NCI-H748 (cell line): ENCODE measurements at regions not wholly inside any gene's neighbourhood (a gene's known extent, or its start where the extent isn't known, plus 50 kb on each side); places are given as distances from the start of the nearest gene placed in this dataset.
"Not testable (repeated sequence)": the region's sequence is repeated elsewhere in the genome, so short reads cannot be mapped to it uniquely, and the experiment has no call there.

ENCODE experiments used
- DNase-seq: peaks from one replicate; lab custom pipeline; 2025; ENCODE audit not compliant: unreplicated experiment; lab: John Stamatoyannopoulos, UW

GRCh38 chr12:25341877-25342276, 91.1 kb upstream of the KRAS start:
- DNase-seq = not testable (repeated sequence)

GRCh38 chr12:25337916-25338315, 87.2 kb upstream of the KRAS start:
- DNase-seq = no peak

- no peak for DNase-seq
Measured at GRCh38 chr12:25332143-25332542, 81.4 kb upstream of the KRAS start.

- peak; percentile 10 for DNase-seq
Measured at GRCh38 chr12:25328072-25328712, 77.5 kb upstream of the KRAS start.

- no peak for DNase-seq
Measured at GRCh38 chr12:25327321-25327720, 76.6 kb upstream of the KRAS start.

GRCh38 chr12:25326326-25326725, 75.6 kb upstream of the KRAS start:
- no peak for DNase-seq

- no peak for DNase-seq
Measured at GRCh38 chr12:25324861-25325260, 74.1 kb upstream of the KRAS start.

- no peak for DNase-seq
Measured at GRCh38 chr12:25323581-25323982, 72.9 kb upstream of the KRAS start.

- no peak for DNase-seq
Measured at GRCh38 chr12:25322918-25323531, 72.3 kb upstream of the KRAS start.

GRCh38 chr12:25322351-25322750, 71.6 kb upstream of the KRAS start:
- no peak for DNase-seq

- no peak for DNase-seq
Measured at GRCh38 chr12:25321772-25322171, 71.0 kb upstream of the KRAS start.

- no peak for DNase-seq
Measured at GRCh38 chr12:25320123-25321006, 69.6 kb upstream of the KRAS start.

- no peak for DNase-seq
Measured at GRCh38 chr12:25319233-25319984, 68.7 kb upstream of the KRAS start.

GRCh38 chr12:25317553-25317952, 66.8 kb upstream of the KRAS start:
- DNase-seq = no peak

- no peak for DNase-seq
Measured at GRCh38 chr12:25315388-25315787, 64.7 kb upstream of the KRAS start.

- not testable (repeated sequence) for DNase-seq
Measured at GRCh38 chr12:25313266-25313990, 62.7 kb upstream of the KRAS start.

GRCh38 chr12:25311506-25311905, 60.8 kb upstream of the KRAS start:
- DNase-seq = no peak

GRCh38 chr12:25310071-25310470, 59.3 kb upstream of the KRAS start:
- not testable (repeated sequence) for DNase-seq

- no peak for DNase-seq
Measured at GRCh38 chr12:25308756-25309155, 58.0 kb upstream of the KRAS start.

- no peak for DNase-seq
Measured at GRCh38 chr12:25307818-25308217, 57.1 kb upstream of the KRAS start.

GRCh38 chr12:25301798-25302197, 51.1 kb upstream of the KRAS start:
- no peak for DNase-seq
